CD4-positive, alpha-beta T cell treated with Interferon alpha-2 for 1 hour (primary cell): ENCODE measurements at regions not wholly inside any gene's neighbourhood (a gene's known extent, or its start where the extent isn't known, plus 50 kb on each side); places are given as distances from the start of the nearest gene placed in this dataset.
"Not testable (repeated sequence)": the region's sequence is repeated elsewhere in the genome, so short reads cannot be mapped to it uniquely, and the experiment has no call there.

ENCODE experiments used
- DNase-seq, 2 donors: peaks; one replicate each; pipeline ENCODE4 v3.0.0-alpha.2; 2020 to 2022

GRCh38 chr7:10355816-10356215 lies 617.9 kb upstream of the PHF14 start:
- DNase-seq: no peak

GRCh38 chr7:10360050-10360449 lies 613.6 kb upstream of the PHF14 start:
- DNase-seq: no peak

- DNase-seq: no peak
Measured at GRCh38 chr7:10401793-10402192, 571.9 kb upstream of the PHF14 start.

GRCh38 chr7:10412422-10413019 lies 561.2 kb upstream of the PHF14 start:
- DNase-seq: peak in 1 of 2 donors; percentile 16

- no peak for DNase-seq
Measured at GRCh38 chr7:10418985-10419384, 554.7 kb upstream of the PHF14 start.

GRCh38 chr7:10429031-10429430 lies 544.6 kb upstream of the PHF14 start:
- no peak for DNase-seq

GRCh38 chr7:10429511-10429910 lies 544.2 kb upstream of the PHF14 start:
- DNase-seq: no peak

- no peak for DNase-seq
Measured at GRCh38 chr7:10436302-10436701, 537.4 kb upstream of the PHF14 start.

GRCh38 chr7:10439027-10439426 lies 534.6 kb upstream of the PHF14 start:
- no peak for DNase-seq

GRCh38 chr7:10455936-10456335 lies 517.7 kb upstream of the PHF14 start:
- DNase-seq: no peak

- no peak for DNase-seq
Measured at GRCh38 chr7:10460474-10460873, 513.2 kb upstream of the PHF14 start.

GRCh38 chr7:10463701-10464100 lies 510.0 kb upstream of the PHF14 start:
- DNase-seq: no peak

GRCh38 chr7:10465536-10465935 lies 508.1 kb upstream of the PHF14 start:
- not testable (repeated sequence) for DNase-seq

- no peak for DNase-seq
Measured at GRCh38 chr7:10468908-10469307, 504.8 kb upstream of the PHF14 start.

GRCh38 chr7:10469476-10469875 lies 504.2 kb upstream of the PHF14 start:
- DNase-seq: no peak

GRCh38 chr7:10471280-10472058 lies 502.2 kb upstream of the PHF14 start:
- DNase-seq: no peak

- no peak for DNase-seq
Measured at GRCh38 chr7:10472115-10472514, 501.6 kb upstream of the PHF14 start.

- no peak for DNase-seq
Measured at GRCh38 chr7:10473569-10473968, 500.1 kb upstream of the PHF14 start.

GRCh38 chr7:10474048-10474447 lies 499.6 kb upstream of the PHF14 start:
- no peak for DNase-seq

- no peak for DNase-seq
Measured at GRCh38 chr7:10475940-10476641, 497.6 kb upstream of the PHF14 start.

GRCh38 chr7:10476642-10477041 lies 497.0 kb upstream of the PHF14 start:
- DNase-seq: no peak

- no peak for DNase-seq
Measured at GRCh38 chr7:10483671-10484070, 490.0 kb upstream of the PHF14 start.

- no peak for DNase-seq
Measured at GRCh38 chr7:10484767-10485166, 488.9 kb upstream of the PHF14 start.
